ENCODE measurements at regions not wholly inside any gene's neighbourhood (a gene's known extent, or its start where the extent isn't known, plus 50 kb on each side); places are given as distances from the start of the nearest gene placed in this dataset.
A peak's percentile ranks its signal among the peaks of the same experiment; 100 is the strongest.

- H4K20me1 ChIP-seq (ENCODE audit: insufficient read depth, low read depth, low read length), result no peaks in the 10 kb centered on the region
- H3K4me3 ChIP-seq (ENCODE audit: low read length), result no peak overlapping the region
- H3K79me2 ChIP-seq (ENCODE audit: low read length), result no peaks in the 10 kb centered on the region
- H3K9me2 ChIP-seq (replicated peaks; ENCODE audit: insufficient read depth, low read length), result no peaks in the 10 kb centered on the region
- H3K27me3 ChIP-seq (ENCODE audit: low read length), result no peaks in the 10 kb centered on the region
- H3K4me2 ChIP-seq (ENCODE audit: low read depth, low read length, poor library complexity, severe bottlenecking), result no peak overlapping the region
- no peaks in the 10 kb centered on the region for H3K4me1 ChIP-seq (ENCODE audit: low read length)
- no peaks in the 10 kb centered on the region for H3K36me3 ChIP-seq (ENCODE audit: insufficient read depth, low read length)
- DNase-seq, result peak; percentile 5
- H3K9ac ChIP-seq (ENCODE audit: low read length), result no peak overlapping the region
- H3K27ac ChIP-seq (ENCODE audit: low read length), result no peak overlapping the region
- no peak overlapping the region for H2AFZ ChIP-seq (ENCODE audit: low read length)
- no peaks in the 10 kb centered on the region for H3K9me3 ChIP-seq (ENCODE audit: low read length)
Measured at GRCh38 chr10:10644676-10645385, 372.8 kb upstream of the CELF2 start.

DNA sequence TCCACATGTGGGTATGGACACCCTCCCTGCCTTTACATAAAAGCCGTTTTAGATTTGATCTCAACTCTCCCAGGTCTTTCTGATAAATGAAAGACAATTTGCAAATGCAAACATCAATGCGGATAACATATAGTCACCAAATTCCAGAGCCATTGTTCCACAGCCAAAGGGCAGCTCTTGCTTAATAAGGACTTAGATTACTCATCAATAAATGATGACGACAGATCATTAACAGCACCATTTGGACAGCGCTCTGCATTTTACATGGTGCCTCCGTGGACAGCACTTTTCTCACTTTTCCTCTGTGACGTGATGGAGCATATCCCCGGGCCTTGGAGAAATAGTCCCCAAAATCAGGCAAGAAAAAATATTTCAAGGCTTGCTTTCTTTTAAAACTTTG lies 370.3 kb upstream of the CELF2 start:
- Histone ChIP-seq H3K27ac (ENCODE audit: low read length) (no peak overlapping the region), H3K4me2 (ENCODE audit: low read depth, low read length, poor library complexity, severe bottlenecking) (no peak overlapping the region), H3K9me3 (ENCODE audit: low read length) (no peaks in the 10 kb centered on the region), H2AFZ (ENCODE audit: low read length) (no peak overlapping the region), H3K27me3 (ENCODE audit: low read length) (no peaks in the 10 kb centered on the region), H3K4me1 (ENCODE audit: low read length) (no peaks in the 10 kb centered on the region), H4K20me1 (ENCODE audit: insufficient read depth, low read depth, low read length) (no peaks in the 10 kb centered on the region), H3K9me2 (replicated peaks; ENCODE audit: insufficient read depth, low read length) (no peaks in the 10 kb centered on the region), H3K4me3 (ENCODE audit: low read length) (no peak overlapping the region), H3K9ac (ENCODE audit: low read length) (no peak overlapping the region), H3K36me3 (ENCODE audit: insufficient read depth, low read length) (no peaks in the 10 kb centered on the region), H3K79me2 (ENCODE audit: low read length) (no peaks in the 10 kb centered on the region)
- no peak for DNase-seq

- Histone ChIP-seq H4K20me1 (ENCODE audit: insufficient read depth, low read depth, low read length) (no peaks in the 10 kb centered on the region), H3K79me2 (ENCODE audit: low read length) (no peaks in the 10 kb centered on the region), H3K27me3 (ENCODE audit: low read length) (no peaks in the 10 kb centered on the region), H3K4me2 (ENCODE audit: low read depth, low read length, poor library complexity, severe bottlenecking) (no peak overlapping the region), H3K9me2 (replicated peaks; ENCODE audit: insufficient read depth, low read length) (no peaks in the 10 kb centered on the region), H3K4me1 (ENCODE audit: low read length) (no peaks in the 10 kb centered on the region; the same call in 1 of the 2 replicates), H3K9me3 (ENCODE audit: low read length) (no peaks in the 10 kb centered on the region), H3K9ac (ENCODE audit: low read length) (no peak overlapping the region), H3K36me3 (ENCODE audit: insufficient read depth, low read length) (no peaks in the 10 kb centered on the region), H3K27ac (ENCODE audit: low read length) (no peak overlapping the region), H2AFZ (ENCODE audit: low read length) (no peak overlapping the region), H3K4me3 (ENCODE audit: low read length) (no peak overlapping the region)
- no peak for DNase-seq
Measured at GRCh38 chr10:10657139-10657760, 360.4 kb upstream of the CELF2 start.

- H3K9me3 ChIP-seq (ENCODE audit: low read length), result no peaks in the 10 kb centered on the region
- no peak overlapping the region for H2AFZ ChIP-seq (ENCODE audit: low read length)
- H4K20me1 ChIP-seq (ENCODE audit: insufficient read depth, low read depth, low read length), result no peaks in the 10 kb centered on the region
- H3K4me3 ChIP-seq (ENCODE audit: low read length), result no peak overlapping the region
- no peak overlapping the region for H3K27ac ChIP-seq (ENCODE audit: low read length)
- DNase-seq, result no peak
- peaks cover 10% of the 10 kb centered on the region; the same call in 1 of the 2 replicates for H3K4me1 ChIP-seq (ENCODE audit: low read length)
- no peaks in the 10 kb centered on the region for H3K36me3 ChIP-seq (ENCODE audit: insufficient read depth, low read length)
- no peaks in the 10 kb centered on the region for H3K79me2 ChIP-seq (ENCODE audit: low read length)
- H3K27me3 ChIP-seq (ENCODE audit: low read length), result no peaks in the 10 kb centered on the region
- H3K9me2 ChIP-seq (replicated peaks; ENCODE audit: insufficient read depth, low read length), result no peaks in the 10 kb centered on the region
- H3K4me2 ChIP-seq (ENCODE audit: low read depth, low read length, poor library complexity, severe bottlenecking), result no peak overlapping the region
- H3K9ac ChIP-seq (ENCODE audit: low read length), result no peak overlapping the region
Measured at GRCh38 chr10:10658172-10658785, 359.4 kb upstream of the CELF2 start.

DNA sequence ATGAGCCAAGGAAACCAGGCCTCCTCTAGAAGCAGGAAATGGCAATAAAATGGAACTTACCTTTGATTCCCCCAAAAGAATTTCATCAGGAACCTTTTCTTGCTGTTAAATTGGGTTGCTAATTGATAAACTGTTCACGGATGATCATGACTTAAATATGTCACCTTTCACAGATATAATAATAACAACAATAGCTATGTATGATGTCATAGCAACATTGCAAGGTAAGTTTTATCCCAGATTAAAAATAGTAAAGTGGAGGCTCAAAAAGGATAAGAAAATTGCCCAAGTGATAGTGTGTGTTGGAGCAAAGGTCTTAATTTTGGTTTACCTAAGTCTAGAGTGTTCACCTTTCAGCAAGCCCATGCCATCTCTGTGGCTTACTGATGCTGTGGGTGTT lies 357.6 kb upstream of the CELF2 start:
- Histone ChIP-seq H3K79me2 (ENCODE audit: low read length) (no peaks in the 10 kb centered on the region), H3K9ac (ENCODE audit: low read length) (no peak overlapping the region), H3K36me3 (ENCODE audit: insufficient read depth, low read length) (no peaks in the 10 kb centered on the region), H3K4me3 (ENCODE audit: low read length) (no peak overlapping the region), H4K20me1 (ENCODE audit: insufficient read depth, low read depth, low read length) (no peaks in the 10 kb centered on the region), H3K9me3 (ENCODE audit: low read length) (no peaks in the 10 kb centered on the region), H3K27me3 (ENCODE audit: low read length) (no peaks in the 10 kb centered on the region), H3K9me2 (replicated peaks; ENCODE audit: insufficient read depth, low read length) (no peaks in the 10 kb centered on the region), H3K4me1 (ENCODE audit: low read length) (peaks cover 10% of the 10 kb centered on the region; the same call in 1 of the 2 replicates), H3K27ac (ENCODE audit: low read length) (no peak overlapping the region), H2AFZ (ENCODE audit: low read length) (no peak overlapping the region), H3K4me2 (ENCODE audit: low read depth, low read length, poor library complexity, severe bottlenecking) (no peak overlapping the region)
- no peak for DNase-seq

- Histone ChIP-seq H3K4me3 (ENCODE audit: low read length) (no peak overlapping the region), H3K9me2 (replicated peaks; ENCODE audit: insufficient read depth, low read length) (no peaks in the 10 kb centered on the region), H3K79me2 (ENCODE audit: low read length) (no peaks in the 10 kb centered on the region), H3K4me1 (ENCODE audit: low read length) (peaks cover 10% of the 10 kb centered on the region; the same call in 1 of the 2 replicates), H4K20me1 (ENCODE audit: insufficient read depth, low read depth, low read length) (no peaks in the 10 kb centered on the region), H3K36me3 (ENCODE audit: insufficient read depth, low read length) (no peaks in the 10 kb centered on the region), H3K27me3 (ENCODE audit: low read length) (no peaks in the 10 kb centered on the region), H3K9me3 (ENCODE audit: low read length) (no peaks in the 10 kb centered on the region), H2AFZ (ENCODE audit: low read length) (no peak overlapping the region), H3K27ac (ENCODE audit: low read length) (no peak overlapping the region), H3K9ac (ENCODE audit: low read length) (no peak overlapping the region), H3K4me2 (ENCODE audit: low read depth, low read length, poor library complexity, severe bottlenecking) (no peak overlapping the region)
- DNase-seq, result no peak
Measured at GRCh38 chr10:10661176-10661575, 356.5 kb upstream of the CELF2 start.

DNA sequence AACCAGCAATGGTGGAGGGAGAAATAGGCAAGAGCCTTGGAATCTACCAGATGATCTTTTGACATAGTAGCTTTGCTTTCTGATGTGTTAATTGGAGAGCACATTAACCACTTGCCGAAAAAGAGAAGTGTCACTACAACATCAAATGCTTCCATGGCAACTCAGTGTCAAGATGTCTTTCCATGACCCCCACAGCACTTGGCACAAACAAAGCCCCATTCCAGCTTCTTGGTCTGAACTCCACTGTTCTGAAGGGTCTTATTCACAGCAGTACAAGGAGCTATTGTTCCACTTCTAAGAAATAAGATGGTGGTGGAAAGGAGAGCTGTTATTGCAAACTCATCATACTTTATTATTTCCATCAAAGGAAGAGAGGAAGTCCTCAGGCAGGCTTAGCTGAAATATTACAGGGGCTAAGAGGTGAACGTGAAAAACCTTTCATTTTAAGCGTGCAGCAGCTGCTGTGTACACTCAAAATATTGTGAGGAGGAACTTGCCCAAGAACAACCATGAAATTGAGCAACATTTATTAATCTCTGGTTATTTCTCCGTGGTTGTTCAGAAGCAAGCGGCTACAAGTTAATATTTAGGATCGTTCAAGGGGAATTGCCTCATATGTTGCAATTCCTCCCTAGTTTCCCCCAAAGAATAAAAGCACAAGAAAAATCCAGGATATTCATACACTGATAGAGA lies 354.8 kb upstream of the CELF2 start:
- Histone ChIP-seq H3K4me3 (ENCODE audit: low read length) (no peak overlapping the region), H3K9ac (ENCODE audit: low read length) (no peak overlapping the region), H3K27me3 (ENCODE audit: low read length) (no peaks in the 10 kb centered on the region), H4K20me1 (ENCODE audit: insufficient read depth, low read depth, low read length) (no peaks in the 10 kb centered on the region), H3K4me2 (ENCODE audit: low read depth, low read length, poor library complexity, severe bottlenecking) (no peak overlapping the region), H2AFZ (ENCODE audit: low read length) (no peak overlapping the region; the same call in 1 of the 2 replicates), H3K79me2 (ENCODE audit: low read length) (no peaks in the 10 kb centered on the region), H3K9me3 (ENCODE audit: low read length) (no peaks in the 10 kb centered on the region), H3K4me1 (ENCODE audit: low read length) (peaks cover 10% of the 10 kb centered on the region; the same call in 1 of the 2 replicates), H3K36me3 (ENCODE audit: insufficient read depth, low read length) (no peaks in the 10 kb centered on the region), H3K9me2 (replicated peaks; ENCODE audit: insufficient read depth, low read length) (no peaks in the 10 kb centered on the region), H3K27ac (ENCODE audit: low read length) (no peak overlapping the region)
- no peak for DNase-seq

DNA sequence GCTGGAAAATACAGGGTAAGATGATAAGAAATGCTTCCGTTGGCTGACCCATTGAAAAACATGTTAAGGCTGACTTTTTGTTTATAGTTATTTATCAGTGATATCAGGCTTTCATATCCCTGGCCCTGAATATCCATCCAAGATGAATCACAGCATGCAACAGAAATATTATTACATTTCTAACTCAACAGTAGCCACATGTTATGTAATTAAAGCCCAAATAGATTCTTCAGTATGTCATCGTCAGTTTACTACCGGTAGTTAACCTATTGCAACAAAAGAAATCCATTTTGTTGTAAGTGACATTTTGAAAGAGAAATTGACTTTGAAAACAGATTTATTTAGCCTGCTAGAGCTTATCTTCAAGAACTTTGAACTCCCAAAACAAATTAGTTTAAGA lies 354.1 kb upstream of the CELF2 start:
- H3K9me2 ChIP-seq (replicated peaks; ENCODE audit: insufficient read depth, low read length), result no peaks in the 10 kb centered on the region
- H3K79me2 ChIP-seq (ENCODE audit: low read length), result no peaks in the 10 kb centered on the region
- no peaks in the 10 kb centered on the region for H3K27me3 ChIP-seq (ENCODE audit: low read length)
- no peaks in the 10 kb centered on the region for H3K36me3 ChIP-seq (ENCODE audit: insufficient read depth, low read length)
- no peaks in the 10 kb centered on the region for H3K9me3 ChIP-seq (ENCODE audit: low read length)
- no peak overlapping the region for H3K4me3 ChIP-seq (ENCODE audit: low read length)
- H3K4me1 ChIP-seq (ENCODE audit: low read length), result peaks cover 10% of the 10 kb centered on the region; the same call in 1 of the 2 replicates
- H3K9ac ChIP-seq (ENCODE audit: low read length), result no peak overlapping the region
- H2AFZ ChIP-seq (ENCODE audit: low read length), result no peak overlapping the region
- no peak overlapping the region for H3K27ac ChIP-seq (ENCODE audit: low read length)
- no peak overlapping the region for H3K4me2 ChIP-seq (ENCODE audit: low read depth, low read length, poor library complexity, severe bottlenecking)
- H4K20me1 ChIP-seq (ENCODE audit: insufficient read depth, low read depth, low read length), result no peaks in the 10 kb centered on the region
- no peak for DNase-seq

All from Karpas-422 (cell line).